ENCODE measurements at regions not wholly inside any gene's neighbourhood (a gene's known extent, or its start where the extent isn't known, plus 50 kb on each side); places are given as distances from the start of the nearest gene placed in this dataset.

GRCh38 chr4:126698224-126698623 is 934.5 kb upstream of the INTU start:
- Histone ChIP-seq H3K79me2 (ENCODE audit: control insufficient read depth, insufficient read depth, low read length) (no peaks in the 10 kb centered on the region), H2AFZ (ENCODE audit: control insufficient read depth, low read depth, low read length) (no peak overlapping the region), H4K20me1 (ENCODE audit: control insufficient read depth, insufficient read depth) (no peaks in the 10 kb centered on the region), H3K4me3 (no peak overlapping the region), H3K9me3 (replicated peaks; ENCODE audit: control insufficient read depth, insufficient read depth, low read length) (no peaks in the 10 kb centered on the region), H3K4me1 (ENCODE audit: control insufficient read depth, insufficient read depth, low read length) (no peaks in the 10 kb centered on the region), H3K27me3 (replicated peaks in 1 of 2; ENCODE audit: control insufficient read depth in 2 of 2, insufficient read depth in 2 of 2, low read length in 1 of 2) (no peaks in the 10 kb centered on the region), H3K36me3 (ENCODE audit: control insufficient read depth in 2 of 2, insufficient read depth in 2 of 2, low read length in 1 of 2) (no peaks in the 10 kb centered on the region), H3K27ac (ENCODE audit: control insufficient read depth, insufficient read depth) (no peak overlapping the region), H3K9ac (ENCODE audit: control insufficient read depth, insufficient read depth, low read length) (no peak overlapping the region), H3K4me2 (ENCODE audit: control insufficient read depth, insufficient read depth) (no peak overlapping the region)
- ChIA-PET POLR2A (no interaction called here), SMC1A (ENCODE audit: uncharacterized antibody, unreplicated experiment) (no interaction called here), CTCF (no interaction called here), RAD21 (ENCODE audit: unreplicated experiment) (no interaction called here)
- no peak for FAIRE-seq
- no TSS peak for BruUV-seq (replicated peaks)
- WGBS (ENCODE audit: insufficient coverage, insufficient replicate concordance, low lambda C conversion rate, missing lambda C conversion rate), result 19% methylated on average over 3 of the region's 3 CpGs
- intact Hi-C loops (cut with micrococcal nuclease; ENCODE audit: unreplicated experiment), result no loop called here
- ATAC-seq, result no peak
- DNase-seq (ENCODE audit: low read depth, low spot score), result no peak
- in situ Hi-C loops (cut with MboI), result no loop called here
- no peak for TF ChIP-seq FOXK2 (IDR thresholded peaks at IDR 0.05)
- TF ChIP-seq TAF1 (IDR thresholded peaks at IDR 0.05; ENCODE audit: borderline replicate concordance, low read depth, low read length), result no peak
- TF ChIP-seq, protein P1, sequence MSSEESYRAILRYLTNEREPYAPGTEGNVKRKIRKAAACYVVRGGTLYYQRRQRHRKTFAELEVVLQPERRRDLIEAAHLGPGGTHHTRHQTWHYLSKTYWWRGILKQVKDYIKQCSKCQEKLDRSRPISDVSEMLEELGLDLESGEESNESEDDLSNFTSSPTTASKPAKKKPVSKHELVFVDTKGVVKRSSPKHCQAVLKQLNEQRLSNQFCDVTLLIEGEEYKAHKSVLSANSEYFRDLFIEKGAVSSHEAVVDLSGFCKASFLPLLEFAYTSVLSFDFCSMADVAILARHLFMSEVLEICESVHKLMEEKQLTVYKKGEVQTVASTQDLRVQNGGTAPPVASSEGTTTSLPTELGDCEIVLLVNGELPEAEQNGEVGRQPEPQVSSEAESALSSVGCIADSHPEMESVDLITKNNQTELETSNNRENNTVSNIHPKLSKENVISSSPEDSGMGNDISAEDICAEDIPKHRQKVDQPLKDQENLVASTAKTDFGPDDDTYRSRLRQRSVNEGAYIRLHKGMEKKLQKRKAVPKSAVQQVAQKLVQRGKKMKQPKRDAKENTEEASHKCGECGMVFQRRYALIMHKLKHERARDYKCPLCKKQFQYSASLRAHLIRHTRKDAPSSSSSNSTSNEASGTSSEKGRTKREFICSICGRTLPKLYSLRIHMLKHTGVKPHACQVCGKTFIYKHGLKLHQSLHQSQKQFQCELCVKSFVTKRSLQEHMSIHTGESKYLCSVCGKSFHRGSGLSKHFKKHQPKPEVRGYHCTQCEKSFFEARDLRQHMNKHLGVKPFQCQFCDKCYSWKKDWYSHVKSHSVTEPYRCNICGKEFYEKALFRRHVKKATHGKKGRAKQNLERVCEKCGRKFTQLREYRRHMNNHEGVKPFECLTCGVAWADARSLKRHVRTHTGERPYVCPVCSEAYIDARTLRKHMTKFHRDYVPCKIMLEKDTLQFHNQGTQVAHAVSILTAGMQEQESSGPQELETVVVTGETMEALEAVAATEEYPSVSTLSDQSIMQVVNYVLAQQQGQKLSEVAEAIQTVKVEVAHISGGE (CRISPR knock-in tag; IDR thresholded peaks at IDR 0.05), result no peak
- no peak for TF ChIP-seq IRF3 (IDR thresholded peaks at IDR 0.05)
- no peak for TF ChIP-seq ZNF687 (IDR thresholded peaks at IDR 0.05)
- TF ChIP-seq, protein P2, sequence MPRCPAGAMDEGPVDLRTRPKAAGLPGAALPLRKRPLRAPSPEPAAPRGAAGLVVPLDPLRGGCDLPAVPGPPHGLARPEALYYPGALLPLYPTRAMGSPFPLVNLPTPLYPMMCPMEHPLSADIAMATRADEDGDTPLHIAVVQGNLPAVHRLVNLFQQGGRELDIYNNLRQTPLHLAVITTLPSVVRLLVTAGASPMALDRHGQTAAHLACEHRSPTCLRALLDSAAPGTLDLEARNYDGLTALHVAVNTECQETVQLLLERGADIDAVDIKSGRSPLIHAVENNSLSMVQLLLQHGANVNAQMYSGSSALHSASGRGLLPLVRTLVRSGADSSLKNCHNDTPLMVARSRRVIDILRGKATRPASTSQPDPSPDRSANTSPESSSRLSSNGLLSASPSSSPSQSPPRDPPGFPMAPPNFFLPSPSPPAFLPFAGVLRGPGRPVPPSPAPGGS (IDR thresholded peaks at IDR 0.05; ENCODE audit: borderline replicate concordance, insufficient read depth, low read depth, low read length, poor library complexity, severe bottlenecking), result no peak
- TF ChIP-seq ZNF622 (IDR thresholded peaks at IDR 0.05), result no peak
